ENCODE measurements at regions not wholly inside any gene's neighbourhood (a gene's known extent, or its start where the extent isn't known, plus 50 kb on each side); places are given as distances from the start of the nearest gene placed in this dataset.

- TF ChIP-seq, protein P1, sequence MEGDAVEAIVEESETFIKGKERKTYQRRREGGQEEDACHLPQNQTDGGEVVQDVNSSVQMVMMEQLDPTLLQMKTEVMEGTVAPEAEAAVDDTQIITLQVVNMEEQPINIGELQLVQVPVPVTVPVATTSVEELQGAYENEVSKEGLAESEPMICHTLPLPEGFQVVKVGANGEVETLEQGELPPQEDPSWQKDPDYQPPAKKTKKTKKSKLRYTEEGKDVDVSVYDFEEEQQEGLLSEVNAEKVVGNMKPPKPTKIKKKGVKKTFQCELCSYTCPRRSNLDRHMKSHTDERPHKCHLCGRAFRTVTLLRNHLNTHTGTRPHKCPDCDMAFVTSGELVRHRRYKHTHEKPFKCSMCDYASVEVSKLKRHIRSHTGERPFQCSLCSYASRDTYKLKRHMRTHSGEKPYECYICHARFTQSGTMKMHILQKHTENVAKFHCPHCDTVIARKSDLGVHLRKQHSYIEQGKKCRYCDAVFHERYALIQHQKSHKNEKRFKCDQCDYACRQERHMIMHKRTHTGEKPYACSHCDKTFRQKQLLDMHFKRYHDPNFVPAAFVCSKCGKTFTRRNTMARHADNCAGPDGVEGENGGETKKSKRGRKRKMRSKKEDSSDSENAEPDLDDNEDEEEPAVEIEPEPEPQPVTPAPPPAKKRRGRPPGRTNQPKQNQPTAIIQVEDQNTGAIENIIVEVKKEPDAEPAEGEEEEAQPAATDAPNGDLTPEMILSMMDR (IDR thresholded peaks at IDR 0.05): no peak
- TF ChIP-seq POLR2A (IDR thresholded peaks at IDR 0.05): no peak
Observed at GRCh38 chr22:47813661-47814060, 1051.2 kb downstream of the TBC1D22A start.

Data from esophagus squamous epithelium (tissue), 4 donors.